Bronchial epithelial cell (primary cell): ENCODE measurements at regions not wholly inside any gene's neighbourhood (a gene's known extent, or its start where the extent isn't known, plus 50 kb on each side); places are given as distances from the start of the nearest gene placed in this dataset.
A peak's percentile ranks its signal among the peaks of the same experiment; 100 is the strongest.

ENCODE experiments used
- DNase-seq: peaks from one replicate; pipeline ENCODE4 v3.0.0-alpha.2; 2010; ENCODE audit warnings: low read depth
- FAIRE-seq: peaks from 2 replicates; lab custom pipeline; 2011; peaks lifted over from hg19 to GRCh38; lab: Jason Lieb, UNC
- H3K27me3 ChIP-seq: 2 replicates; pipeline ENCODE4 v1.5.1; 2011; ENCODE audit warnings: low read length; ENCODE audit not compliant: control insufficient read depth, insufficient read depth
- H3K36me3 ChIP-seq: 2 replicates; pipeline ENCODE4 v1.5.1; 2011; ENCODE audit warnings: low read length; ENCODE audit not compliant: control insufficient read depth, insufficient read depth
- H3K4me3 ChIP-seq: 2 replicates; pipeline ENCODE4 v1.5.1; 2011; ENCODE audit warnings: mild to moderate bottlenecking, low read depth, low read length, control low read depth
- CTCF ChIP-seq: IDR thresholded peaks from 2 replicates; pipeline ENCODE4 v1.5.1; 2011; ENCODE audit warnings: mild to moderate bottlenecking, moderate library complexity, low read length, control low read depth, inconsistent platforms; ENCODE audit not compliant: insufficient read depth, severe bottlenecking

DNA sequence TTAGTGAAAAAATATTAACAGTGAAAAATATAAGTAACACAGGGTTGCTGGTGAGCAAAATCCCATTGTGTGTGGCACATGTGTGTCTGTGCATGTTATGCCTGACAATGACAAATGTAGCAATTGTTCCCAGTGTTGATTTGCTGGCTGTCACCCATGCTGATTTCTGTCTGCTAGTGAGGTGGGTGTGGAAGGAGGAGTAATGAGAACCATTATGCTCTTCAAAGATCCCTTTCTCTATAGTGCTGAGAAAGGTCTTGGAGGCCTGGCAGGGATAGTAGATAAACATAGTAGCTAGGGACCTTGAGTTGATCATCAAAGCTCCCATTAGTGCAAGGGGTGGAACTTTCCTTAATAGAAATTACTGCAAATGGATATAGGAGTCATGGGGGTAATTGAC is 152.5 kb upstream of the CLINT1 start:
- H3K36me3 ChIP-seq: no peaks in the 10 kb centered on the region
- DNase-seq (no peak), FAIRE-seq (no peak)
- TF ChIP-seq CTCF: no peak
- no peaks in the 10 kb centered on the region for H3K27me3 ChIP-seq
- H3K4me3 ChIP-seq: no peak overlapping the region

DNA sequence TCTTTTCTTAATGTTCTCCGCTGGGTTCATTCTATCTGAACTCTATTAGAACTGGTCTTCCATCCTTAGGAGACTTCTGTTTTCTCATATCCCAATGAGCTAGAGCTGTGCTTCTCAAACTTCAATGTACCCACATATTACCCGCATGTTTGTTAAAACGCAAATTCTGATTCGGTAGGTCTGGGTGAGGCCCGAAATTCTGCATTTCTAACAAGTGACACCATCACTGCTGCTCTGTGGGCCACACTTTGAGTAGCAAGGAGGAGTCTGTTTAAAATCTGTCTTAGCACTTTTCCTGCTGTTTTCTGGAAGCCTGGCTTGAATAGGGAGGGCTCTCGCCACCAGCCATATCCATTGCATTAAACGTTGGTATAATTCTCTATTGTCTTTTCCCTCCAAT is 151.9 kb upstream of the CLINT1 start:
- no peaks in the 10 kb centered on the region for H3K27me3 ChIP-seq
- DNase-seq (no peak), FAIRE-seq (no peak)
- H3K36me3 ChIP-seq: no peaks in the 10 kb centered on the region
- no peak overlapping the region for H3K4me3 ChIP-seq
- TF ChIP-seq CTCF: no peak

- TF ChIP-seq CTCF: no peak
- Histone ChIP-seq H3K36me3 (no peaks in the 10 kb centered on the region), H3K27me3 (no peaks in the 10 kb centered on the region), H3K4me3 (no peak overlapping the region)
- no peak for FAIRE-seq
- no peak for DNase-seq
Observed at GRCh38 chr5:158007336-158007735, 148.4 kb upstream of the CLINT1 start.

DNA sequence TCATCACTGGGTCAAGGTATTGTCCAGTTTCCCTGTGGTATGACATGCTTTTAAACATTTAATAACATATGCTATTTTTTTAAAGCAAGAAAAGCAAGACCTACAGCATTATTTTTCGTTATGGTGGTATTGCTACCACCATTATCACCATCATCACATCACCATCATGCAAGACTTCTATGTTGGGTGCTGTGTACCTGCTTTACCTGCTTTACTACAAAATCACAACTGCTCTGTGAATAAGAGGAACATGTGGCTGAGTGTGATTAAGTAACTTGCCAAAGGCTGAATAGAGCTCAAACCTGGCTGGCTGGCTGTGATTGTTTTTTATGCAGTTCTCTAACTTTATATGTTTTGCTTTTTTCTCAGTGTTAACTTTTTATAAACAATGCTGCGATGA is 140.8 kb upstream of the CLINT1 start:
- no peak for DNase-seq
- no peak for TF ChIP-seq CTCF
- Histone ChIP-seq H3K27me3 (no peaks in the 10 kb centered on the region), H3K36me3 (no peaks in the 10 kb centered on the region), H3K4me3 (no peak overlapping the region)
- FAIRE-seq: no peak

- DNase-seq (peak; percentile 78), FAIRE-seq (no peak)
- TF ChIP-seq CTCF: no peak
- Histone ChIP-seq H3K4me3 (no peak overlapping the region), H3K27me3 (no peaks in the 10 kb centered on the region), H3K36me3 (no peaks in the 10 kb centered on the region)
Observed at GRCh38 chr5:157997991-157998504, 139.1 kb upstream of the CLINT1 start.

- FAIRE-seq: no peak
- Histone ChIP-seq H3K36me3 (no peaks in the 10 kb centered on the region), H3K27me3 (no peaks in the 10 kb centered on the region), H3K4me3 (no peak overlapping the region)
- peak; percentile 87 for TF ChIP-seq CTCF
- DNase-seq: peak; percentile 66
Observed at GRCh38 chr5:157994906-157995519, 136.1 kb upstream of the CLINT1 start.
